H1 (cell line): ENCODE measurements at regions not wholly inside any gene's neighbourhood (a gene's known extent, or its start where the extent isn't known, plus 50 kb on each side); places are given as distances from the start of the nearest gene placed in this dataset.

Experiments
- CTCF ChIA-PET: fragments of 300-600 bp; sonication (Branson Sonifier 250); formaldehyde crosslinking; loops from one replicate; lab custom pipeline; 2021; ENCODE audit not compliant: partially characterized antibody; lab: Charles Lee
- POLR2A ChIA-PET: fragments of 300-600 bp; sonication (Branson Sonifier 250); formaldehyde crosslinking; loops from one replicate; lab custom pipeline; 2021; ENCODE audit warnings: inconsistent platforms; ENCODE audit not compliant: partially characterized antibody; lab: Charles Lee
- DNase-seq, 2 experiments: peaks; one replicate each; pipeline versions ENCODE4 v3.0.0 to v3.0.0-alpha.2; 2010 to 2022; ENCODE audit warnings: low spot score in 2 of 2, low read depth in 1 of 2, mixed read lengths in 1 of 2
- FAIRE-seq: peaks from 2 replicates; lab custom pipeline; 2011; peaks lifted over from hg19 to GRCh38; lab: Jason Lieb, UNC
- H2AFZ ChIP-seq: 2 replicates; pipeline ENCODE4 v1.8.1; 2012; ENCODE audit warnings: low read length, inconsistent platforms
- H2AK5ac ChIP-seq: 2 replicates; pipeline ENCODE4 v1.6.1; 2013; ENCODE audit warnings: low read depth, low read length
- H2BK120ac ChIP-seq: replicated peaks from 2 replicates; pipeline ENCODE3; 2013; ENCODE audit warnings: low read depth, low read length, inconsistent platforms
- H2BK12ac ChIP-seq: 2 replicates; pipeline ENCODE4 v1.6.1; 2013; ENCODE audit warnings: low read depth, low read length
- H2BK15ac ChIP-seq: 2 replicates; pipeline ENCODE4 v1.6.1; 2013; ENCODE audit warnings: low read length
- H2BK20ac ChIP-seq: 2 replicates; pipeline ENCODE4 v1.6.1; 2013; ENCODE audit warnings: low read length
- H2BK5ac ChIP-seq: 2 replicates; pipeline ENCODE4 v1.6.1; 2013; ENCODE audit warnings: low read depth, low read length
- H3K14ac ChIP-seq: 2 replicates; pipeline ENCODE4 v1.6.1; 2013; ENCODE audit warnings: inconsistent platforms; ENCODE audit not compliant: insufficient read length
- H3K18ac ChIP-seq: 2 replicates; pipeline ENCODE4 v1.6.1; 2013; ENCODE audit warnings: low read length; ENCODE audit errors: extremely low read depth
- H3K23ac ChIP-seq: 2 replicates; pipeline ENCODE4 v1.6.1; 2013; ENCODE audit warnings: inconsistent platforms; ENCODE audit not compliant: insufficient read length
- H3K23me2 ChIP-seq: 2 replicates; pipeline ENCODE4 v1.6.1; 2013; ENCODE audit warnings: low read depth, low read length
- H3K27ac ChIP-seq: 2 replicates; pipeline ENCODE4 v1.6.1; 2011; ENCODE audit warnings: low read depth, low read length, inconsistent platforms
- H3K27me3 ChIP-seq, 4 experiments: replicated peaks in 1 of 4; 1 replicate in 1 of 4; 2 replicates in 3 of 4; pipeline versions ENCODE4 v1.6.1 to v1.8.1; 2011 to 2013; ENCODE audit warnings: low read length in 3 of 4, mild to moderate bottlenecking in 3 of 4, inconsistent platforms in 2 of 4, mixed read lengths in 2 of 4, moderate library complexity in 1 of 4; ENCODE audit not compliant: control insufficient read depth in 3 of 4, insufficient read depth in 3 of 4; ENCODE audit errors: extremely low read depth in 1 of 4
- H3K36me3 ChIP-seq, 4 experiments: 2 replicates each; pipeline versions ENCODE4 v1.6.1 to v1.8.1; 2011 to 2013; ENCODE audit warnings: mild to moderate bottlenecking in 4 of 4, low read length in 3 of 4, moderate library complexity in 2 of 4, control low read depth in 1 of 4, inconsistent platforms in 1 of 4; ENCODE audit not compliant: insufficient read depth in 4 of 4, control insufficient read depth in 2 of 4
- H3K4ac ChIP-seq: replicated peaks from 2 replicates; pipeline ENCODE3; 2013; ENCODE audit warnings: low read length, low read depth, mixed read lengths, inconsistent platforms; ENCODE audit not compliant: insufficient read length
- H3K4me1 ChIP-seq, 4 experiments: replicated peaks in 1 of 4; 1 replicate in 1 of 4; 2 replicates in 3 of 4; pipeline versions ENCODE4 v1.6.1 to v1.8.1; 2011 to 2013; ENCODE audit warnings: low read length in 3 of 4, inconsistent platforms in 2 of 4, mixed read lengths in 1 of 4; ENCODE audit not compliant: insufficient read depth in 4 of 4, control insufficient read depth in 3 of 4
- H3K4me2 ChIP-seq, 2 experiments: 2 replicates each; pipeline versions ENCODE4 v1.6.1 to v1.8.1; 2011 to 2013; ENCODE audit warnings: low read depth in 2 of 2, low read length in 2 of 2, control low read depth in 1 of 2, inconsistent platforms in 1 of 2, mild to moderate bottlenecking in 1 of 2; ENCODE audit not compliant: insufficient read depth in 1 of 2
- H3K4me3 ChIP-seq, 4 experiments: fragments of 200-600, 300-600 bp in 1 of 4; sonication (generic), shearing (Covaris generic), sonication (Bioruptor Twin) in 1 of 4; 2 replicates each; pipeline versions ENCODE4 v1.5.1 to v1.8.1; 2011 to 2016; ENCODE audit warnings: low read length in 4 of 4, low read depth in 3 of 4, control low read depth in 2 of 4, inconsistent platforms in 2 of 4, mild to moderate bottlenecking in 2 of 4, mixed read lengths in 1 of 4, moderate library complexity in 1 of 4; ENCODE audit not compliant: insufficient read depth in 2 of 4; ENCODE audit errors: extremely low read depth in 1 of 4
- H3K56ac ChIP-seq: replicated peaks from 2 replicates; pipeline ENCODE3; 2013; ENCODE audit warnings: low read depth, mild to moderate bottlenecking, mixed read lengths, low read length, inconsistent platforms; ENCODE audit not compliant: insufficient read length
- H3K79me1 ChIP-seq: 2 replicates; pipeline ENCODE4 v1.6.1; 2013; ENCODE audit warnings: low read depth, low read length, control low read depth
- H3K79me2 ChIP-seq, 2 experiments: 2 replicates each; pipeline versions ENCODE4 v1.6.1 to v1.8.1; 2012 to 2013; ENCODE audit warnings: low read length in 2 of 2, mild to moderate bottlenecking in 2 of 2, inconsistent platforms in 1 of 2; ENCODE audit not compliant: insufficient read depth in 2 of 2, control insufficient read depth in 1 of 2
- H3K9ac ChIP-seq, 4 experiments: replicated peaks in 1 of 4; 1 replicate in 1 of 4; 2 replicates in 3 of 4; pipeline versions ENCODE4 v1.6.1 to v1.8.1; 2011 to 2013; ENCODE audit warnings: low read depth in 3 of 4, low read length in 3 of 4, control low read depth in 2 of 4, mild to moderate bottlenecking in 2 of 4, moderate library complexity in 2 of 4, inconsistent platforms in 1 of 4; ENCODE audit errors: extremely low read depth in 1 of 4
- H3K9me3 ChIP-seq, 2 experiments: 2 replicates each; pipeline versions ENCODE4 v1.6.1 to v1.8.1; 2012 to 2013; ENCODE audit warnings: mild to moderate bottlenecking in 2 of 2, moderate library complexity in 2 of 2, control low read depth in 1 of 2, inconsistent platforms in 1 of 2, low read depth in 1 of 2, low read length in 1 of 2, mixed read lengths in 1 of 2; ENCODE audit not compliant: insufficient read depth in 2 of 2
- H4K20me1 ChIP-seq, 2 experiments: replicated peaks in 1 of 2; 2 replicates each; pipeline versions ENCODE3 to v1.8.1; 2011 to 2013; ENCODE audit warnings: inconsistent platforms in 2 of 2, low read length in 2 of 2, mild to moderate bottlenecking in 1 of 2; ENCODE audit not compliant: insufficient read depth in 2 of 2, control insufficient read depth in 1 of 2
- H4K5ac ChIP-seq: 2 replicates; pipeline ENCODE4 v1.6.1; 2013; ENCODE audit warnings: low read length, low read depth, mixed read lengths, inconsistent platforms; ENCODE audit not compliant: insufficient read length
- H4K8ac ChIP-seq: 2 replicates; pipeline ENCODE4 v1.8.0; 2013; ENCODE audit warnings: mild to moderate bottlenecking, moderate library complexity, low read length, inconsistent platforms; ENCODE audit not compliant: insufficient read depth; ENCODE audit errors: extremely low read depth
- H4K91ac ChIP-seq: replicated peaks from 2 replicates; pipeline ENCODE3; 2013; ENCODE audit warnings: low read length, mixed read lengths, inconsistent platforms; ENCODE audit not compliant: insufficient read length
- CBX5 ChIP-seq: fragments of 300-800, 300-1000 bp; sonication (generic); IDR thresholded peaks from 2 replicates; pipeline ENCODE4 v1.7.1; 2016; ENCODE audit warnings: antibody characterized with exemption, low read length, low read depth
- CBX8 ChIP-seq: fragments of 300-800, 300-1000 bp; sonication (generic); IDR thresholded peaks from 2 replicates; pipeline ENCODE4 v1.7.1; 2016; ENCODE audit warnings: low read depth, low read length, borderline replicate concordance
- CTCF ChIP-seq, 3 experiments: IDR thresholded peaks; 1 replicate in 2 of 3; 2 replicates in 1 of 3; pipeline versions ENCODE4 v1.5.1 to v1.6.1; 2011; ENCODE audit warnings: low read length in 3 of 3, mild to moderate bottlenecking in 3 of 3, inconsistent platforms in 2 of 3, low read depth in 1 of 3, moderate library complexity in 1 of 3; ENCODE audit not compliant: insufficient read depth in 1 of 3; ENCODE audit errors: control extremely low read depth in 1 of 3
- EZH2 ChIP-seq: fragments of 200-600 bp; sonication (generic); IDR thresholded peaks from 2 replicates; pipeline ENCODE4 v1.7.1; 2012; ENCODE audit warnings: low read depth, mild to moderate bottlenecking, moderate library complexity, low read length, inconsistent platforms; ENCODE audit not compliant: severe bottlenecking
- FOSL1 ChIP-seq: IDR thresholded peaks from 2 replicates; pipeline ENCODE4 v1.6.1; 2011; ENCODE audit warnings: mild to moderate bottlenecking, low read depth, low read length, moderate library complexity; ENCODE audit not compliant: insufficient read depth
- HDAC2 ChIP-seq, 2 experiments: fragments of 300-600 bp in 1 of 2; sonication (generic) in 1 of 2; IDR thresholded peaks; 2 replicates each; pipeline ENCODE4 v1.6.1; 2011 to 2012; ENCODE audit warnings: low read depth in 2 of 2, low read length in 2 of 2, mild to moderate bottlenecking in 2 of 2, moderate library complexity in 2 of 2, borderline replicate concordance in 1 of 2, inconsistent platforms in 1 of 2
- JUN ChIP-seq: IDR thresholded peaks from 2 replicates; pipeline ENCODE4 v1.6.1; 2011; ENCODE audit warnings: low read depth, mild to moderate bottlenecking, improper control_type of control experiment, low read length
- KDM4A ChIP-seq: IDR thresholded peaks from one replicate; pipeline ENCODE4 v1.7.1; 2012; ENCODE audit warnings: low read depth, mild to moderate bottlenecking, moderate library complexity, low read length, inconsistent platforms; ENCODE audit not compliant: severe bottlenecking
- MAFK ChIP-seq: IDR thresholded peaks from 2 replicates; pipeline ENCODE4 v1.6.1; 2012; ENCODE audit warnings: low read depth, mild to moderate bottlenecking, improper control_type of control experiment, low read length
- POLR2A ChIP-seq, 2 experiments: IDR thresholded peaks; 1 replicate in 1 of 2; 2 replicates in 1 of 2; pipeline ENCODE4 v1.6.1; 2011; ENCODE audit warnings: low read depth in 2 of 2, low read length in 2 of 2, mild to moderate bottlenecking in 2 of 2; ENCODE audit errors: control extremely low read depth in 1 of 2
- POLR2AphosphoS5 ChIP-seq: IDR thresholded peaks from 2 replicates; pipeline ENCODE4 v1.6.1; 2011; ENCODE audit warnings: low read depth, low read length
- RNF2 ChIP-seq: fragments of 200-900, 300-1000 bp; sonication (generic); IDR thresholded peaks from 2 replicates; pipeline ENCODE4 v1.7.1; 2016; ENCODE audit warnings: borderline replicate concordance, low read depth, mild to moderate bottlenecking, antibody characterized with exemption, low read length; ENCODE audit not compliant: poor library complexity, severe bottlenecking; ENCODE audit errors: missing control alignments
- WGBS, 2 experiments: shearing (Covaris generic) in 1 of 2; methylation state at CpG; one replicate each; pipeline versions ENCODE4 v1.1.6 to v1.1.7; 2013 to 2015; ENCODE audit warnings: low lambda C conversion rate in 2 of 2, mixed read lengths in 2 of 2, inconsistent platforms in 1 of 2, low coverage in 1 of 2, missing lambda C conversion rate in 1 of 2; ENCODE audit not compliant: insufficient replicate concordance in 2 of 2, insufficient coverage in 1 of 2, insufficient read length in 1 of 2; ENCODE audit errors: extremely low coverage in 1 of 2, missing lambda C conversion rate in 1 of 2; 5-methylcytosine and 5-hydroxymethylcytosine counted together

GRCh38 chr14:26074892-26075291 lies 522.9 kb downstream of the NOVA1 start:
- Histone ChIP-seq H2BK15ac (no peak overlapping the region), H3K4me3 (no peak overlapping the region), H4K8ac (no peak overlapping the region), H3K9ac (no peak overlapping the region), H4K5ac (no peak overlapping the region), H4K20me1 (no peaks in the 10 kb centered on the region), H3K27me3 (no peaks in the 10 kb centered on the region), H3K14ac (no peak overlapping the region), H3K36me3 (no peaks in the 10 kb centered on the region), H3K4me1 (no peaks in the 10 kb centered on the region), H3K9me3 (no peaks in the 10 kb centered on the region), H2BK20ac (no peak overlapping the region), H3K79me1 (no peaks in the 10 kb centered on the region), H3K23me2 (no peaks in the 10 kb centered on the region), H4K91ac (no peak overlapping the region), H2BK5ac (no peak overlapping the region), H3K4me2 (no peak overlapping the region), H3K18ac (no peak overlapping the region), H2AK5ac (no peak overlapping the region), H2BK120ac (no peak overlapping the region), H3K23ac (no peak overlapping the region), H2AFZ (no peak overlapping the region), H3K79me2 (no peaks in the 10 kb centered on the region), H3K56ac (no peak overlapping the region), H3K4ac (no peak overlapping the region), H2BK12ac (no peak overlapping the region), H3K27ac (no peak overlapping the region)
- WGBS, 2 experiments = 93% methylated on average over 2 of the region's 2 CpGs; no CpG with 5 or more reads in 1 of the 2 experiments
- FAIRE-seq (no peak), DNase-seq (no peak)
- ChIA-PET CTCF (no interaction called here), POLR2A (no interaction called here)
- no peak for TF ChIP-seq HDAC2 (IDR thresholded peaks at IDR 0.05; ENCODE audit: borderline replicate concordance in 1 of 2, low read depth in 2 of 2, low read length in 2 of 2)
- TF ChIP-seq CBX5 = no peak
- TF ChIP-seq MAFK = no peak
- TF ChIP-seq FOSL1 = no peak
- no peak for TF ChIP-seq KDM4A
- TF ChIP-seq EZH2 = no peak
- TF ChIP-seq POLR2AphosphoS5 = no peak
- TF ChIP-seq POLR2A (IDR thresholded peaks at IDR 0.05; ENCODE audit: control extremely low read depth in 1 of 2, low read depth in 2 of 2, low read length in 2 of 2) = no peak
- no peak for TF ChIP-seq CBX8
- TF ChIP-seq CTCF (IDR thresholded peaks at IDR 0.05; ENCODE audit: control extremely low read depth in 1 of 3, insufficient read depth in 1 of 3, low read depth in 1 of 3, low read length in 3 of 3) = no peak
- no peak for TF ChIP-seq JUN
- TF ChIP-seq RNF2 = no peak
